Keratinocyte (primary cell): ENCODE measurements at regions not wholly inside any gene's neighbourhood (a gene's known extent, or its start where the extent isn't known, plus 50 kb on each side); places are given as distances from the start of the nearest gene placed in this dataset.

Experiments
- CTCF ChIP-seq, 3 experiments: IDR thresholded peaks in 1 of 3; conservative IDR thresholded peaks in 1 of 3; optimal IDR thresholded peaks in 1 of 3; 2 replicates in 2 of 3; 3 replicates in 1 of 3; pipeline versions ENCODE3 to v1.5.1; 2011; ENCODE audit warnings: low read length in 3 of 3, mild to moderate bottlenecking in 3 of 3, moderate library complexity in 2 of 3, control low read depth in 1 of 3, inconsistent platforms in 1 of 3; ENCODE audit not compliant: insufficient read depth in 2 of 3; ENCODE audit errors: extremely low read depth in 1 of 3
- EZH2 ChIP-seq: IDR thresholded peaks from one replicate; pipeline ENCODE4 v1.6.1; 2012; ENCODE audit warnings: inconsistent platforms, mild to moderate bottlenecking, low read length, moderate library complexity

GRCh38 chr14:80364274-80364673 lies 153.0 kb upstream of the DIO2 start:
- TF ChIP-seq CTCF (optimal IDR thresholded peaks at IDR 0.05 in 1 of 3, IDR thresholded peaks at IDR 0.05 in 1 of 3, conservative IDR thresholded peaks at IDR 0.05 in 1 of 3; ENCODE audit: extremely low read depth in 1 of 3, insufficient read depth in 2 of 3, low read length in 3 of 3) (peak in 2 of 3 experiments; percentile 24 to 38), EZH2 (no peak)
